HG03439 (cell line): ENCODE measurements at regions not wholly inside any gene's neighbourhood (a gene's known extent, or its start where the extent isn't known, plus 50 kb on each side); places are given as distances from the start of the nearest gene placed in this dataset.

Experiments
- ATAC-seq: cut with Tn5 transposase; IDR thresholded peaks from one replicate; pipeline ENCODE4 v1.9.1; 2021; ENCODE audit warnings: mild to moderate bottlenecking, moderate library complexity; ENCODE audit not compliant: unreplicated experiment

GRCh38 chr3:102141096-102141927, 292.0 kb downstream of the NFKBIZ start:
- ATAC-seq = no peak

GRCh38 chr3:102141928-102142239, 292.6 kb downstream of the NFKBIZ start:
- ATAC-seq = no peak

DNA sequence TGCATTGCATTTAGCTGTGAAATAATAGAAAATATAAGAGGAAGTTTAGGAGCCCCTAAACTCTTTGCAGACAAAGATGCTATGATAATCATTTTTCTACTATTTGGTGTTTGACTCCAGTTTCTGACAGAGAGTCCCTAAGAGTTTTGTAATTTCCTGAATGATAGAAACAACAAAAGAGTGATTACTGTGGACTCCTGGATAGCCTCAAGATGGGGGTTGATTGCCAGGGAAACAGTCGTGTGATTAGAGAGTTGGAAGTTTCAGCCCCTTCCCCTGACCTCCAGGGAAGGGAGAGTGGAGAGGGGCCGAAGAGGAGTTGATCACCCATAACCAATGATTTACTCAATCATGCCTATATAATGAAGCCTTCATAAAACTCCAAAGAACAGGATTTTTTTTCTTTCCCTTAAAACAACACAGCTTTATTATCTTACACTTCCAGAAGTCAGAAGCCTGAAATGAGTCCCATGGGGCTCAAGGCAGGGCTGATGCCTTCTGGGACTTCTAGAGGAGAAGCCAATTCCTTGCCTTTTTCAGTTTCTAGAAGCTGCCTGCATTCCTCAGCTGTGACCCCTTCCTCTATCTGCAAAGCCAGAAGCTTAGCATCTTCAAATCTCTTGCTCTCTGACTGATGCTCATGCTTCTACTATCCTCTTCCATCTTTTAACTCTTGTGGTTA, 292.3 kb upstream of the ZPLD1 start:
- ATAC-seq = no peak

DNA sequence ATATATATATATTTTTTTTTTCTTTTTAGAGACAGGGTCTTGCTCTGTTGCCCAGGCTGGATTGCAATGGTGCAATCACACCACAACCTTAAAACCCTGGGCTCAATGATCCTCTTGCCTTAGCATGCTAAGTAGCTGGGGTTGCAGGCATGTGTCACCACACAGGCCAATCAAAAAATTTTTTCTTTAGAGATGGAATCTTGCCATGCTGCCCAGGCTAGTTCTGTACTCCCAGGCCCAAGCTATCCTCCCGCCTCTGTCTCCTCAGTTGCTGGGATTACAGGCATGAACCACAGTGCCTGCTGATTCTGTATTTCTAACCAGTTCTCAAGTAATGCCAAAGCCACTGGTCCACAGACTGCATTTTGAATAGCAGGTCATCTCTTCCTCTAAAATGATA, 291.3 kb upstream of the ZPLD1 start:
- ATAC-seq = no peak

- ATAC-seq = no peak
These were observed 290.8 kb upstream of the ZPLD1 start for GRCh38 chr3:102144063-102144462.

DNA sequence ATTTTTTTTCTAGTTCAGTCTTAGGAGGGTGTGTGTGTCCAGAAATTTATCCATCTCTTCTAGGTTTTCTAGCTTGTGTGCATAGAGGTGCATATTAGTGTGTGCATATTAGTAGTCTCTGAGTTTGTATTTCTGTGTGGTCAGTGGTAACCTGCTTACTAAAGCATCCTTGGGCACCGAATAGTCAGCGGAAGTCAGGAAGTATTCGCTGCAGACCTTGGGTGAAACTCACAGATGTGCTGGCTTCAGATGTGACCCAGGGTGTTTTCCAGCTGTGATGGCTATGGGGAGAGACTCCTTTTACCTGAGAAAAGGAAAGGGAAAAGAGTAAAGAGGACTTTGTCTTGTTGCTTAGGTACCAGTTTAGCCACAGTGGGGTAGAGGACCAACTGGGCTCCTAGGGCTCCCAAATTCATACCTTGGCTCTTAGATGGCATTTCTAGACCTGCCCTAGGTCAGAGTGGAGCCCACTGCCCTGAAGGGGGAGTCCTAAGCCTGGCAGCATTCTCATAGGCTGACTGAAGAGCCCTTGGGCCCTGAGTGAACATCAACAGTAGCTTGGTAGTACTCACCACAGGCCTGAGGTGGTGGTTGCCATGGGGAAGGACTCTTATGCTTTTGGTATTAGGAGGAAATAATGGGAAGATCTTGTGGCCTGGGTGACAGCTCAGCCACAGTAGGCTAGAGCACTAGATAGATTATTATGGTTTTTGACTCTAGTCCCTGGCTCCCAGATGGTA, 286.0 kb upstream of the ZPLD1 start:
- ATAC-seq = no peak

DNA sequence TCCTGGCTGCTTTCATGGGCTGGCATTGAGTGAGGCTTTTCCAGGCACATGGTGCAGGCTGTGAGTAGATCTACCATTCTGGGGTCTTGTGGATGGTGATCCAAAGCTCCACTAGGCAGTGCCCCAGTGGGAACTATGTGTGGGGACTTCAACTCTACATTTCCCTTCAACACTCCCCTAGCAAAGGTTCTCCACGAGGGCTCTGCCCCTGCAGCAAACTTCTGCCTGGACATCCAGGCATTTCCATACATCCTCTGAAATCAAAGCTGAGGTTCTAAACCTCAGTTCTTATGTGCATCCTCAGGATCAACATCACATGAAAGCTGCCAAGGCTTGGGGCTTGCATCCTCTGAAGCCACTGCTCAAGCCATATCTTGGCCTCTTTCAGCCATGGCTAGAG, 282.9 kb upstream of the ZPLD1 start:
- no peak for ATAC-seq

GRCh38 chr3:102156426-102156825, 278.4 kb upstream of the ZPLD1 start:
- ATAC-seq = no peak

DNA sequence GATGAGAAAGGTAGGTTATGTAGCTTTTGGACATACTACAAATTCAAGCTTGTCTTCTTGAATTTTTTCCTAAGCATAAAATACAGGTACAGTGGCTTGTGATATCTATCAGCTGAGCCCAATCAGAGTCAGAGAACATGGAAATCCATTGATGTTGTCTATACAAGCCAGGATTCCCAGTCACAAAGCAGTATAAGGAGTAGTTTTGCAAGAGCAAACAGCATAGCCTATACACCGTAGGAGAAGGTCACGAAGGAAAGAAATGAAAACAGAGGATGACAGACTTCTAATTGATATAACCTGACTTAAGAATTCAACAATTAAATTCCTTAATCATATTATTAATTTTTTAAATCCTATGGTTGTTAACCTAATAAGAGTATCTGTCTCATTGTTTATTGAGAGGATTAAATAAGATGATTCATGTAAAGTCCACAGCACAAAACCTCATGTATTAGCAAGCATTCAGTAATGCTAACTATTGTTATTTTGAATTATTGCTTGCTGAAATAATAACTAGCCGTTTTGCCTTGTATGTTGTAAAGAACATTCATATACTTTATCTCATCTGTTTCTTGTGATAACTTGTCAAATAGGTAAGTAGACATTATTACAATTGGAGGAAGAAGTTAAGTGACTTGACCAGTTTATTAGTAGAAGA, 276.6 kb upstream of the ZPLD1 start:
- no peak for ATAC-seq

- ATAC-seq = no peak
These were observed 274.9 kb upstream of the ZPLD1 start for GRCh38 chr3:102159810-102160451.

DNA sequence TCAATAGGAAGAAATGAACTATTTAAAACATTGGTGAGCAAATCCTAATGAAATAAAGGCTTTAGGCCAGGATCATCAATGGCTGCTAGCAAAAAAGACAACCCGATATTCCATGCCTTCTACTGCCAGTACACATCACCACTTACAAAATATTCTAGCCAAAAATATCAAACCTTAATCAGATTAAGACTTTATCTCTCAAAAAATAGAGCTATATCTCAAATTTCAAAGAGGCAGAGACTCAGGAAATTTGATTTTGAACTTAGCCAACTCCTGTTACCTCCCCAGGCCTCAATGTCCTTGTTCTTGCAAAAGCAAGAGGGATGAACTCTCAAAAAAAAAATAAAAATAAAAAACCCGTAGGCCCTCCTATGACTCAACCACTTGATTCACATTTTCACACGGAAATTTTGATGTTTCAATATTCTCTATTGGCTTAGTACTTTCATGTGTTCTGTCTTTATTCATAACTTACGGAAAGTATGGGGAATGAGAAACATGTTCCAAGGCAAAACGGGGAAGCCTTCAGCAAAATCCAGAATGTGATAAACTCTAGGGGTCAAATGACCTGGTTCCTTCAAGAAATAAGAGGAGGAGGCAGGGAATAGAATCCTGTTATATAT, 273.3 kb upstream of the ZPLD1 start:
- no peak for ATAC-seq

GRCh38 chr3:102162251-102162650, 272.6 kb upstream of the ZPLD1 start:
- no peak for ATAC-seq

- ATAC-seq = no peak
These were observed 271.6 kb upstream of the ZPLD1 start for GRCh38 chr3:102163039-102163817.

DNA sequence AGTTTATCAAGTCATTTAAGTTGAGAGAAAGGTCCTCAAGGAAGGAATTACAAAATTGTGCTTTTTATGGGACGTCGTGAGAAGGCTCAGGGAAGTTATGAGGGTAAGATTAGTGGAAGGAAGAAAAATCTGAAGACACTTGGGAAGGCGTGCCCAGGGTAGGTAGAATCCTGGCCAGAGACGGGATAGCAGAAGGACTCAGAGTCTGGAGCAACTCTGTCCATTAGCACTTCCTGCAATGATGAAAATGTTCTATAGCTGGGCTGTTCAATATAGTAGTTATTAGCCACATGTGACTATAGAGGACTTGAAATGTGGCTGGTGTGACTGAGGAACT, 271.0 kb upstream of the ZPLD1 start:
- no peak for ATAC-seq

DNA sequence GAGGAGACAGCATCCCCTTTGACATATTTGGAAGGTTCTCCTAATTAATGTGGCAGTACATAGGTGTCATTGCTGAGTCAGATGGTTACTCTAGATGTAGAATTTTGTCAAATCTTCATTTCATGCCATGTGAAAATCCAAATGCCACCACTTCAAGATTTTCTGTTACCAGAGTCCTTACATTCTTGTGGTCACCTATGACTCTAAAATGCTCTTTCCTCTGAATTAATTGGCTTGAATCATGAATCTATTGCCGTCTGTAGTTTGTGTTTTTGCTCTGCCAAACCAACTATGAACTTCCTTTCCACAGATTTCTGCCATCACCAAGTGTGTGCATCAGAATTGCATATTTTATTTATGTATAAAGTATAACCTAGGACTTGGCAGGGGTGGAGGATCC, 269.4 kb upstream of the ZPLD1 start:
- no peak for ATAC-seq

DNA sequence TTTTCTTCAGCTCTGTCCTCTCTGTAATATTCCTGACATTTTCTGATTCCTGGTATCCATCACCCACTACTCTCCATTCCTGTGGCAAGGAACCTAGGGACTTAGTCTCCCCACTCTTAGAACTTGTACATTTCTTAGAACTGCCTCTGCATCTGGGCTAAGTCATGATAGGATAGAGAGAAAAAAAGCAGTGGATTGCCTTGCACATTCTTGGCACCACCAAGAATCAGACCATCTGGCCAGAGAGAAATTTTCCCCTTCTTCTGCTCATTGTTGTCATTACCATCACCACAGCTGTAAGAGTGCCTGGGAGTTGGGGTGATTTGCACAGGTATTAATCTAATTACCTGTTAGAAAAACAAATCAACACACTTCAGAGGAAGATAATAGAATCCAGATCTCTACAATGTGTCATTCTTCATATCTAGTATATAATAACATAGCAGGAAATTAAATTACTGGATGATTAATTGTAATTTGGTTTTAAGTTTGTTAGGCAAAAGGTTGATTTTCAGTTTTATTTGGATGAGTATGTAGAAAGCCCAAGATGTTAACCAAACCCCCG, 264.8 kb upstream of the ZPLD1 start:
- no peak for ATAC-seq

- no peak for ATAC-seq
These were observed 264.3 kb upstream of the ZPLD1 start for GRCh38 chr3:102170545-102170944.

DNA sequence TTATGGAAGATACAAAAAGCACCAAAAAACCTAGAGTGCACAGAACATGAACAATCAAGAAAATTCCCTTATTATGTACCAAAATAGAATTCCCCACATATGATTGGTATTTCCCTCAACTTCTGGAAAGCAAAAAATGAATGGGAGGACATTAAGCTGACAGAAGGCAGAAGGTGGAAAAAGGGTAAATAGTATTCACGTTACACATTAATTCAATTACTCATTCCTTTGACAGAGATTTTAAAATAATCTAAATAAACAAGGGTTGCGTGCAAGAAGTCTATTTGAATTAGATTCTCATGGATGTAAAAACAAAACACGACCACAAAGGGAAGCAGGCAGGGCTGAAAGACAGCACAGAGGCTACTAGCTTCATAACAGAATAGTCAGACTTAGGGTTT, 260.5 kb upstream of the ZPLD1 start:
- no peak for ATAC-seq

GRCh38 chr3:102174832-102175374, 259.9 kb upstream of the ZPLD1 start:
- no peak for ATAC-seq
